Ovary (tissue), 3 donors: ENCODE measurements at regions not wholly inside any gene's neighbourhood (a gene's known extent, or its start where the extent isn't known, plus 50 kb on each side); places are given as distances from the start of the nearest gene placed in this dataset.

Experiments used
- CTCF ChIP-seq, 3 donors: fragments of 450-650 bp in 2 of 3; fragments of 200-600 bp in 1 of 3; IDR thresholded peaks; one replicate each; pipeline versions ENCODE4 v1.5.1 to v1.8.0; 2016 to 2022; ENCODE audit warnings: antibody characterized with exemption in 3 of 3, mild to moderate bottlenecking in 1 of 3
- EP300 ChIP-seq: sonication (generic); formaldehyde crosslinking; IDR thresholded peaks from one replicate; pipeline ENCODE4 v1.6.1; 2017; ENCODE audit warnings: antibody characterized with exemption
- POLR2A ChIP-seq: fragments of 450-650 bp; IDR thresholded peaks from one replicate; pipeline ENCODE4 v1.6.1; 2017; ENCODE audit warnings: antibody characterized with exemption, mild to moderate bottlenecking, moderate library complexity
- donor health status: DM: no; HTN: no; CAD: no.

- TF ChIP-seq CTCF (IDR thresholded peaks at IDR 0.05), result no peak
- TF ChIP-seq EP300, result no peak
- no peak for TF ChIP-seq POLR2A
These were observed 133.4 kb upstream of the ZBTB20 start for GRCh38 chr3:115280506-115280905.
